ENCODE measurements at regions not wholly inside any gene's neighbourhood (a gene's known extent, or its start where the extent isn't known, plus 50 kb on each side); places are given as distances from the start of the nearest gene placed in this dataset.

DNA sequence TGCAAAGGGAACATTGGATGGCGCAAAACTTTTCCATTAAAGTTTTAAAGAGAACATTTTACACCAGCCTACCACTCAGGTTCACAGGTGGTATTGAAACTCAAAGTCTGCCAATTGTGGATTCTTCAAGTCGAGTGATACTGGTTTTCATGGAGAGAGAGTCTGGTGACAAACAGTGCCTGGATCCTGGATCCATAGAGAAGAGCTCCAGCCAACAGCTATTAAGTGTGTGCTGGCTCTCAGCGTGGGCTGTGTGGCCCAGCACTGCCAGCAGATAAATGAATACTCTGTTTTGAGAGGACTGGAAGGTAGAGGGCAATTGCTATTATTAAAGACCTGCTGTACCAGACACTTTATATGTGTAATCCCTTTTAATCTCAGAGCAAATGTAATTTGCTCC is 118.9 kb upstream of the SYT6 start:
- H3K9ac ChIP-seq (ENCODE audit: control insufficient read depth, extremely low read depth, insufficient read depth, low read length) = no peak overlapping the region
- H3K9me1 ChIP-seq (ENCODE audit: control insufficient read depth, extremely low read depth, insufficient read depth, low read length) = no peaks in the 10 kb centered on the region
- FAIRE-seq = no peak
- no peak for TF ChIP-seq CTCF (optimal IDR thresholded peaks at IDR 0.05 in 1 of 3, IDR thresholded peaks at IDR 0.05 in 1 of 3, conservative IDR thresholded peaks at IDR 0.05 in 1 of 3; ENCODE audit: extremely low read depth in 1 of 3, insufficient read depth in 2 of 3, low read length in 3 of 3)
- TF ChIP-seq EZH2 (IDR thresholded peaks at IDR 0.05; ENCODE audit: low read length) = no peak
- no peak overlapping the region for H3K27ac ChIP-seq (ENCODE audit: control insufficient read depth, insufficient read depth, low read length)
- H3K79me2 ChIP-seq (ENCODE audit: control insufficient read depth, insufficient read depth, low read length) = no peaks in the 10 kb centered on the region
- no peak for DNase-seq (ENCODE audit: low read depth, low spot score)
- no peak overlapping the region for H3K4me3 ChIP-seq (ENCODE audit: control insufficient read depth in 2 of 3, extremely low read depth in 1 of 3, insufficient read depth in 2 of 3, low read depth in 1 of 3, low read length in 3 of 3)
- H3K4me1 ChIP-seq (ENCODE audit: control insufficient read depth, extremely low read depth, insufficient read depth, low read length) = no peaks in the 10 kb centered on the region
- peaks cover 4% of the 10 kb centered on the region for H3K27me3 ChIP-seq (ENCODE audit: control insufficient read depth, extremely low read depth, insufficient read depth, low read length)
- H2AFZ ChIP-seq (ENCODE audit: control insufficient read depth, low read length) = no peak overlapping the region
- no peak overlapping the region for H3K4me2 ChIP-seq (ENCODE audit: control insufficient read depth, extremely low read depth, insufficient read depth, low read depth, low read length)
- H3K36me3 ChIP-seq (ENCODE audit: control insufficient read depth in 2 of 2, extremely low read depth in 1 of 2, insufficient read depth in 2 of 2, low read length in 2 of 2) = no peaks in the 10 kb centered on the region
- H4K20me1 ChIP-seq (ENCODE audit: control insufficient read depth, extremely low read depth, insufficient read depth, low read length) = no peaks in the 10 kb centered on the region
- no peaks in the 10 kb centered on the region for H3K9me3 ChIP-seq (ENCODE audit: control insufficient read depth, low read depth, low read length)
- dilution Hi-C loops (cut with MboI; ENCODE audit: extremely low pct_ligation_motif_present, low sequenced_read_pairs) = no loop called here

GRCh38 chr1:114270718-114271117 is 117.0 kb upstream of the SYT6 start:
- H3K27me3 ChIP-seq (ENCODE audit: control insufficient read depth, extremely low read depth, insufficient read depth, low read length) = peaks cover 4% of the 10 kb centered on the region

More at GRCh38 chr1:114270718-114271117, 117.0 kb upstream of the SYT6 start:
- dilution Hi-C loops (cut with MboI; ENCODE audit: extremely low pct_ligation_motif_present, low sequenced_read_pairs) = no loop called here
- Histone ChIP-seq H3K79me2 (ENCODE audit: control insufficient read depth, insufficient read depth, low read length) (no peaks in the 10 kb centered on the region), H3K36me3 (ENCODE audit: control insufficient read depth in 2 of 2, extremely low read depth in 1 of 2, insufficient read depth in 2 of 2, low read length in 2 of 2) (no peaks in the 10 kb centered on the region), H4K20me1 (ENCODE audit: control insufficient read depth, extremely low read depth, insufficient read depth, low read length) (no peaks in the 10 kb centered on the region), H2AFZ (ENCODE audit: control insufficient read depth, low read length) (no peak overlapping the region), H3K4me3 (ENCODE audit: control insufficient read depth in 2 of 3, extremely low read depth in 1 of 3, insufficient read depth in 2 of 3, low read depth in 1 of 3, low read length in 3 of 3) (no peak overlapping the region), H3K4me2 (ENCODE audit: control insufficient read depth, extremely low read depth, insufficient read depth, low read depth, low read length) (no peak overlapping the region), H3K4me1 (ENCODE audit: control insufficient read depth, extremely low read depth, insufficient read depth, low read length) (no peaks in the 10 kb centered on the region), H3K27ac (ENCODE audit: control insufficient read depth, insufficient read depth, low read length) (no peak overlapping the region), H3K9me3 (ENCODE audit: control insufficient read depth, low read depth, low read length) (no peaks in the 10 kb centered on the region), H3K9ac (ENCODE audit: control insufficient read depth, extremely low read depth, insufficient read depth, low read length) (no peak overlapping the region), H3K9me1 (ENCODE audit: control insufficient read depth, extremely low read depth, insufficient read depth, low read length) (no peaks in the 10 kb centered on the region)
- no peak for DNase-seq (ENCODE audit: low read depth, low spot score)
- TF ChIP-seq EZH2 (IDR thresholded peaks at IDR 0.05; ENCODE audit: low read length) = no peak
- TF ChIP-seq CTCF (optimal IDR thresholded peaks at IDR 0.05 in 1 of 3, IDR thresholded peaks at IDR 0.05 in 1 of 3, conservative IDR thresholded peaks at IDR 0.05 in 1 of 3; ENCODE audit: extremely low read depth in 1 of 3, insufficient read depth in 2 of 3, low read length in 3 of 3) = no peak
- FAIRE-seq = no peak

All from keratinocyte (primary cell).